Smooth muscle cell (in vitro differentiated cells): ENCODE measurements at regions not wholly inside any gene's neighbourhood (a gene's known extent, or its start where the extent isn't known, plus 50 kb on each side); places are given as distances from the start of the nearest gene placed in this dataset.

Source experiments
- DNase-seq: peaks from one replicate; lab custom pipeline; 2025; ENCODE audit not compliant: unreplicated experiment; lab: John Stamatoyannopoulos, UW
- H2AFZ ChIP-seq: fragments of 200-600 bp; sonication (generic); 2 replicates; pipeline ENCODE4 v1.6.0; 2016; ENCODE audit warnings: antibody characterized with exemption, low read depth, mild to moderate bottlenecking
- H3F3A ChIP-seq: fragments of 200-600 bp; sonication (generic); 2 replicates; pipeline ENCODE4 v1.6.0; 2017; ENCODE audit warnings: antibody characterized with exemption, low read depth
- H3K27ac ChIP-seq: fragments of 200-600 bp; sonication (generic); 2 replicates; pipeline ENCODE4 v1.5.1; 2016; ENCODE audit warnings: low read depth, mild to moderate bottlenecking
- H3K27me3 ChIP-seq: fragments of 200-600 bp; sonication (generic); 2 replicates; pipeline ENCODE4 v1.6.1; 2016; ENCODE audit warnings: low read depth, mild to moderate bottlenecking
- H3K36me3 ChIP-seq: fragments of 200-600 bp; sonication (generic); 2 replicates; pipeline ENCODE4 v1.5.1; 2016; ENCODE audit warnings: low read depth
- H3K4me1 ChIP-seq: fragments of 200-600 bp; sonication (generic); 2 replicates; pipeline ENCODE4 v1.5.1; 2016; ENCODE audit warnings: low read depth
- H3K4me2 ChIP-seq: fragments of 200-600 bp; sonication (generic); 2 replicates; pipeline ENCODE4 v1.6.0; 2016; ENCODE audit warnings: mild to moderate bottlenecking
- H3K4me3 ChIP-seq: fragments of 200-600 bp; sonication (generic); 2 replicates; pipeline ENCODE4 v1.5.1; 2016; ENCODE audit warnings: mild to moderate bottlenecking
- H3K79me2 ChIP-seq: fragments of 200-600 bp; sonication (generic); 2 replicates; pipeline ENCODE4 v1.6.0; 2016; ENCODE audit warnings: low read depth, mild to moderate bottlenecking
- H3K9ac ChIP-seq: fragments of 200-600 bp; sonication (generic); 2 replicates; pipeline ENCODE4 v1.6.0; 2016; ENCODE audit warnings: low read depth
- H3K9me3 ChIP-seq: fragments of 200-600 bp; sonication (generic); replicated peaks from 2 replicates; pipeline ENCODE4 v1.5.1; 2016; ENCODE audit warnings: low read depth
- H4K20me1 ChIP-seq: fragments of 200-600 bp; sonication (generic); 2 replicates; pipeline ENCODE4 v1.6.0; 2016; ENCODE audit warnings: low read depth
- CTCF ChIP-seq: fragments of 200-600 bp; sonication (generic); IDR thresholded peaks from 2 replicates; pipeline ENCODE4 v1.5.1; 2017; ENCODE audit warnings: borderline replicate concordance, mild to moderate bottlenecking, antibody characterized with exemption; ENCODE audit not compliant: insufficient read depth, poor library complexity, severe bottlenecking
- WGBS: methylation state at CpG from one replicate; pipeline ENCODE4 v1.1.7; 2016; ENCODE audit warnings: low lambda C conversion rate; 5-methylcytosine and 5-hydroxymethylcytosine counted together

DNA sequence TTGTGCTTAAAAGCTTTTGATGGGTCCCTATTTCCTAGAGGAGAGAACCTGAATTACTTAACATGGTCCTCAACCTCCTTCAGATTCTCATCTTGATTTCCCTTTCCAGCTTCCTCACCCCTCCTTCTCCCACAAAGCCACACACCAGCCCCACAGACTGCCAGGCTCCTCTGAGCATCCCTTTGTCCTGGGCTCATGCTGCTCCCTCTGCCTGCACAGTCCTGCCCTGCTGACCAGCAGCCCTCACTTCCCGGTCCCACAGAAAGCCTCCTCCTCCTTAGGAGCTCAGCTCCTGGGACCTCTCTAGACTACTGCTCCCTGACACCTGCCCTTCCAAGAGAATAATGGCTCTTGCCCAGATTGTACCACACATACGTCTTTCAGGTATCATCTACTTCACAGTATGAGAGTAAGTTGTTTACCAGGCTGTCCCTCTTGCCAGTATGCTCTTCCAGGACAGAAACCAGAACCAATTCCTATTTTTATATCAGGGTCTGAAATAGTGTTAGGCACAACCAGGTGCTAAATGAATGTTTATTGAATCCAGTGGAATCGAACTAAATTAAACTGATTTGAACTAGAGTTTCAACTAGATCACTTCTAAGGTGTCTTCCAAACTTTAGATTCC, 373.4 kb downstream of the LMX1A start:
- no peak for DNase-seq
- Histone ChIP-seq H3K4me3 (no peak overlapping the region), H3K79me2 (no peaks in the 10 kb centered on the region), H3K4me2 (peak overlapping the region; percentile 20), H4K20me1 (no peaks in the 10 kb centered on the region), H3K9ac (no peak overlapping the region), H3K36me3 (no peaks in the 10 kb centered on the region), H3K4me1 (peaks cover 21% of the 10 kb centered on the region), H3K27me3 (no peaks in the 10 kb centered on the region), H3K9me3 (no peaks in the 10 kb centered on the region), H3F3A (peaks cover 13% of the 10 kb centered on the region), H2AFZ (no peak overlapping the region), H3K27ac (no peak overlapping the region)
- TF ChIP-seq CTCF = no peak
- 57% methylated on average over 3 of the region's 3 CpGs for WGBS

DNA sequence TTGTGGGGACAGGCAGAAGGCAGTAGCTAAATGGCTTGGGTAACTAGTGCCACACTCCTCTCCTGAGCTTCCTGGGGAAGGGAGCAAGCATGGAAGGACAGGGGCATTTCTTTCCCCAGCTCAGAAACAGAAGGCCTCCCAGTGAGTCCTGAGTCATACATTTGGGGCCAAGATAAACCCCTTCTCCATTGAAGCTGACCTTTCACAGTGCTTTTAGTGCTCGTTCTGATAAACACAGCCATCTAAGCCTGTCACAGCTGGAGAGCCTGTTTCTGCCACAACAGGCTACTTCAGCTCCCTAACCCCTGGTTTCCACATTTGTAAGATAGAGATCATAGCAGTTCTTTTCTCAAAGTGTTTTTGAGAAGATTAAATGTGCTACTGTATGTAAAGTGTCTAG, 374.0 kb downstream of the LMX1A start:
- Histone ChIP-seq H4K20me1 (no peaks in the 10 kb centered on the region), H3K9ac (no peak overlapping the region), H3K27me3 (no peaks in the 10 kb centered on the region), H3K27ac (no peak overlapping the region), H3K36me3 (no peaks in the 10 kb centered on the region), H3K9me3 (no peaks in the 10 kb centered on the region), H3K4me2 (peak overlapping the region; percentile 20), H2AFZ (no peak overlapping the region), H3F3A (peaks cover 13% of the 10 kb centered on the region), H3K4me3 (no peak overlapping the region), H3K79me2 (no peaks in the 10 kb centered on the region), H3K4me1 (peaks cover 21% of the 10 kb centered on the region)
- no peak for DNase-seq
- TF ChIP-seq CTCF = no peak
- WGBS = 0% methylated on average over 1 of the region's 1 CpG

DNA sequence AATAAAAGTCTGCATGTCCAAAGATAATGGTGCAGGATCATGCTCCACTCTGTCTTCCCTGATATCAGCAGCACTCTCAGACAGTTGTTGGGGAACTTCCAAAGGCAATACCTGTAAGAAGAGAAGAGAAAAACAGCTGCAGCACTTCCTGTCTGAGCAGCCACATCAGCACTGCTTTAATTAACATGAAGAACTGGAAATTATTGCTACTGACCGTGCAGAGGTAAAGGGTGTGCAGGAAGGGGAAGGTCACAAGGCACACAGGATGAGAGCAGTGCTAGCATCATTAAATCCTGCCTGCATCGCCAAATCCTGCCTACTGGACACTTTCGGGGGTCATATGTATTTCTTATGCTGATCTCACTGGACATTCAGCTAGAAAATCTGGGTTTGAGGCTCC, 379.0 kb downstream of the LMX1A start:
- no peak for TF ChIP-seq CTCF
- H3K27me3 ChIP-seq = no peaks in the 10 kb centered on the region
- 85% methylated on average over 3 of the region's 3 CpGs for WGBS
- peaks cover 5% of the 10 kb centered on the region for H3F3A ChIP-seq
- H3K36me3 ChIP-seq = no peaks in the 10 kb centered on the region
- H3K4me3 ChIP-seq = no peak overlapping the region
- DNase-seq = no peak
- H4K20me1 ChIP-seq = no peaks in the 10 kb centered on the region
- peaks cover 15% of the 10 kb centered on the region for H3K4me1 ChIP-seq
- no peaks in the 10 kb centered on the region for H3K9me3 ChIP-seq
- H3K4me2 ChIP-seq = no peak overlapping the region
- no peak overlapping the region for H2AFZ ChIP-seq
- no peaks in the 10 kb centered on the region for H3K79me2 ChIP-seq
- no peak overlapping the region for H3K27ac ChIP-seq
- H3K9ac ChIP-seq = no peak overlapping the region

DNA sequence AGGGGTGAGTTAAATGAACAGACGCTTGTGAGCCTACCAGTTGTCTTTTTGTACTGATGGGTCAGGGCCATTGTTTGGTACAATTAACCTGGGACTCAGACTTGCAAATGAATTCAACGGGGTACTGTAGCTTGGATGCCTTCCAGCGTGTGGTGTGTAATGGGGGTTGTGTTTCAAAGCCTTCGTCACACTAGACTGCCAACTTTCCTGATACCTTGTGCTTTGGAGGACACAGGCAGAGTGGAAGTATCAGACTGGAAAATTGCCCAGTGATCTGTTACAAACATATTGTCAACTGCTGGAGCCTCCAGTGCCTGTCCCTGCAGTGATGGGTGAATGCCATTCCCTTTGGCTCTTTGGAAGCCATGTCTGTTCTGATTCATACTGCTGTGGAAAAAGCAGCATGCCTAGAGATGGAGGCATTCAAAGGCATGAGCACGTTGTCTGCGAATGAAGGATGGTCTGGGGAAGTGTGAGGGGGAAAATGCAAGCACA, 384.5 kb downstream of the LMX1A start:
- Histone ChIP-seq H3K4me2 (no peak overlapping the region), H3K27ac (no peak overlapping the region), H3F3A (no peaks in the 10 kb centered on the region), H3K36me3 (no peaks in the 10 kb centered on the region), H3K9me3 (no peaks in the 10 kb centered on the region), H3K9ac (no peak overlapping the region), H3K4me3 (no peak overlapping the region), H2AFZ (no peak overlapping the region), H4K20me1 (no peaks in the 10 kb centered on the region), H3K27me3 (no peaks in the 10 kb centered on the region), H3K79me2 (no peaks in the 10 kb centered on the region), H3K4me1 (no peaks in the 10 kb centered on the region)
- TF ChIP-seq CTCF = no peak
- 87% methylated on average over 6 of the region's 6 CpGs for WGBS
- no peak for DNase-seq
